ENCODE measurements at regions not wholly inside any gene's neighbourhood (a gene's known extent, or its start where the extent isn't known, plus 50 kb on each side); places are given as distances from the start of the nearest gene placed in this dataset.

- Histone ChIP-seq H3K9me3 (ENCODE audit: control insufficient read depth in 2 of 2, insufficient read depth in 1 of 2, low read length in 1 of 2) (no peaks in the 10 kb centered on the region), H3K4me1 (ENCODE audit: control insufficient read depth in 2 of 2, insufficient read depth in 2 of 2, low read length in 2 of 2) (no peaks in the 10 kb centered on the region), H3K4me3 (ENCODE audit: low read length in 2 of 2) (no peak overlapping the region), H3K27me3 (ENCODE audit: control insufficient read depth in 2 of 2, insufficient read depth in 1 of 2, low read length in 1 of 2) (no peaks in the 10 kb centered on the region), H3K27ac (ENCODE audit: low read depth in 1 of 2, low read length in 1 of 2) (no peak overlapping the region), H3K36me3 (ENCODE audit: control insufficient read depth in 2 of 2, insufficient read depth in 2 of 2, low read length in 1 of 2) (no peaks in the 10 kb centered on the region)
- no peak for DNase-seq (ENCODE audit: low read depth in 6 of 9, low spot score in 9 of 9)
- 97% methylated on average over 4 of the region's 4 CpGs for WGBS
Measured at GRCh38 chr18:41343808-41344207, 611.2 kb upstream of the PIK3C3 start.

- H3K36me3 ChIP-seq (ENCODE audit: control insufficient read depth in 2 of 2, insufficient read depth in 2 of 2, low read length in 1 of 2), result no peaks in the 10 kb centered on the region
- no peak for DNase-seq (ENCODE audit: low read depth in 6 of 9, low spot score in 9 of 9)
- no peak overlapping the region for H3K4me3 ChIP-seq (ENCODE audit: low read length in 2 of 2)
- H3K9me3 ChIP-seq (ENCODE audit: control insufficient read depth in 2 of 2, insufficient read depth in 1 of 2, low read length in 1 of 2), result no peaks in the 10 kb centered on the region
- 63% methylated on average over 1 of the region's 1 CpG for WGBS
- H3K4me1 ChIP-seq (ENCODE audit: control insufficient read depth in 2 of 2, insufficient read depth in 2 of 2, low read length in 2 of 2), result no peaks in the 10 kb centered on the region
- no peak overlapping the region for H3K27ac ChIP-seq (ENCODE audit: low read depth in 1 of 2, low read length in 1 of 2)
- H3K27me3 ChIP-seq (ENCODE audit: control insufficient read depth in 2 of 2, insufficient read depth in 1 of 2, low read length in 1 of 2), result no peaks in the 10 kb centered on the region
Measured at GRCh38 chr18:41338341-41338740, 616.7 kb upstream of the PIK3C3 start.

GRCh38 chr18:41331661-41332060 lies 623.4 kb upstream of the PIK3C3 start:
- no peak for DNase-seq (ENCODE audit: low read depth in 6 of 9, low spot score in 9 of 9)
- Histone ChIP-seq H3K27ac (ENCODE audit: low read depth in 1 of 2, low read length in 1 of 2) (no peak overlapping the region), H3K4me3 (ENCODE audit: low read length in 2 of 2) (no peak overlapping the region), H3K36me3 (ENCODE audit: control insufficient read depth in 2 of 2, insufficient read depth in 2 of 2, low read length in 1 of 2) (no peaks in the 10 kb centered on the region), H3K27me3 (ENCODE audit: control insufficient read depth in 2 of 2, insufficient read depth in 1 of 2, low read length in 1 of 2) (no peaks in the 10 kb centered on the region), H3K9me3 (ENCODE audit: control insufficient read depth in 2 of 2, insufficient read depth in 1 of 2, low read length in 1 of 2) (no peaks in the 10 kb centered on the region), H3K4me1 (ENCODE audit: control insufficient read depth in 2 of 2, insufficient read depth in 2 of 2, low read length in 2 of 2) (no peaks in the 10 kb centered on the region)
- 97% methylated on average over 1 of the region's 1 CpG for whole genome bisulfite sequencing

- H3K9me3 ChIP-seq (ENCODE audit: control insufficient read depth in 2 of 2, insufficient read depth in 1 of 2, low read length in 1 of 2), result no peaks in the 10 kb centered on the region
- DNase-seq (ENCODE audit: low read depth in 6 of 9, low spot score in 9 of 9), result no peak
- WGBS, result 5% methylated on average over 2 of the region's 2 CpGs
Measured at GRCh38 chr18:41326311-41326710, 628.7 kb upstream of the PIK3C3 start.

GRCh38 chr18:41324934-41325333 lies 630.1 kb upstream of the PIK3C3 start:
- 93% methylated on average over 2 of the region's 2 CpGs for WGBS
- no peak for DNase-seq (ENCODE audit: low read depth in 6 of 9, low spot score in 9 of 9)
- Histone ChIP-seq H3K36me3 (ENCODE audit: control insufficient read depth in 2 of 2, insufficient read depth in 2 of 2, low read length in 1 of 2) (no peaks in the 10 kb centered on the region), H3K27me3 (ENCODE audit: control insufficient read depth in 2 of 2, insufficient read depth in 1 of 2, low read length in 1 of 2) (no peaks in the 10 kb centered on the region), H3K27ac (ENCODE audit: low read depth in 1 of 2, low read length in 1 of 2) (no peak overlapping the region), H3K4me3 (ENCODE audit: low read length in 2 of 2) (no peak overlapping the region), H3K9me3 (ENCODE audit: control insufficient read depth in 2 of 2, insufficient read depth in 1 of 2, low read length in 1 of 2) (no peaks in the 10 kb centered on the region), H3K4me1 (ENCODE audit: control insufficient read depth in 2 of 2, insufficient read depth in 2 of 2, low read length in 2 of 2) (no peaks in the 10 kb centered on the region)

More at GRCh38 chr18:41326311-41326710, 628.7 kb upstream of the PIK3C3 start:
- Histone ChIP-seq H3K27ac (ENCODE audit: low read depth in 1 of 2, low read length in 1 of 2) (no peak overlapping the region), H3K4me1 (ENCODE audit: control insufficient read depth in 2 of 2, insufficient read depth in 2 of 2, low read length in 2 of 2) (no peaks in the 10 kb centered on the region), H3K36me3 (ENCODE audit: control insufficient read depth in 2 of 2, insufficient read depth in 2 of 2, low read length in 1 of 2) (no peaks in the 10 kb centered on the region), H3K4me3 (ENCODE audit: low read length in 2 of 2) (no peak overlapping the region), H3K27me3 (ENCODE audit: control insufficient read depth in 2 of 2, insufficient read depth in 1 of 2, low read length in 1 of 2) (no peaks in the 10 kb centered on the region)

GRCh38 chr18:41324020-41324791 lies 630.8 kb upstream of the PIK3C3 start:
- no peak for DNase-seq (ENCODE audit: low read depth in 6 of 9, low spot score in 9 of 9)
- 93% methylated on average over 2 of the region's 2 CpGs for WGBS
- Histone ChIP-seq H3K27ac (ENCODE audit: low read depth in 1 of 2, low read length in 1 of 2) (no peak overlapping the region), H3K36me3 (ENCODE audit: control insufficient read depth in 2 of 2, insufficient read depth in 2 of 2, low read length in 1 of 2) (no peaks in the 10 kb centered on the region), H3K9me3 (ENCODE audit: control insufficient read depth in 2 of 2, insufficient read depth in 1 of 2, low read length in 1 of 2) (no peaks in the 10 kb centered on the region), H3K4me1 (ENCODE audit: control insufficient read depth in 2 of 2, insufficient read depth in 2 of 2, low read length in 2 of 2) (no peaks in the 10 kb centered on the region), H3K4me3 (ENCODE audit: low read length in 2 of 2) (no peak overlapping the region), H3K27me3 (ENCODE audit: control insufficient read depth in 2 of 2, insufficient read depth in 1 of 2, low read length in 1 of 2) (no peaks in the 10 kb centered on the region)

GRCh38 chr18:41323044-41323443 lies 632.0 kb upstream of the PIK3C3 start:
- H3K4me1 ChIP-seq (ENCODE audit: control insufficient read depth in 2 of 2, insufficient read depth in 2 of 2, low read length in 2 of 2), result no peaks in the 10 kb centered on the region
- H3K36me3 ChIP-seq (ENCODE audit: control insufficient read depth in 2 of 2, insufficient read depth in 2 of 2, low read length in 1 of 2), result no peaks in the 10 kb centered on the region
- H3K9me3 ChIP-seq (ENCODE audit: control insufficient read depth in 2 of 2, insufficient read depth in 1 of 2, low read length in 1 of 2), result no peaks in the 10 kb centered on the region
- H3K27ac ChIP-seq (ENCODE audit: low read depth in 1 of 2, low read length in 1 of 2), result no peak overlapping the region
- no peaks in the 10 kb centered on the region for H3K27me3 ChIP-seq (ENCODE audit: control insufficient read depth in 2 of 2, insufficient read depth in 1 of 2, low read length in 1 of 2)
- DNase-seq (ENCODE audit: low read depth in 6 of 9, low spot score in 9 of 9), result no peak
- no peak overlapping the region for H3K4me3 ChIP-seq (ENCODE audit: low read length in 2 of 2)

GRCh38 chr18:41320100-41320499 lies 634.9 kb upstream of the PIK3C3 start:
- Histone ChIP-seq H3K9me3 (ENCODE audit: control insufficient read depth in 2 of 2, insufficient read depth in 1 of 2, low read length in 1 of 2) (peaks cover 0 to 3% of the 10 kb centered on the region in 2 donors), H3K4me3 (ENCODE audit: low read length in 2 of 2) (no peak overlapping the region), H3K27ac (ENCODE audit: low read depth in 1 of 2, low read length in 1 of 2) (no peak overlapping the region), H3K27me3 (ENCODE audit: control insufficient read depth in 2 of 2, insufficient read depth in 1 of 2, low read length in 1 of 2) (no peaks in the 10 kb centered on the region), H3K4me1 (ENCODE audit: control insufficient read depth in 2 of 2, insufficient read depth in 2 of 2, low read length in 2 of 2) (no peaks in the 10 kb centered on the region), H3K36me3 (ENCODE audit: control insufficient read depth in 2 of 2, insufficient read depth in 2 of 2, low read length in 1 of 2) (no peaks in the 10 kb centered on the region)
- peak in 1 of 9 donors; percentile 1 for DNase-seq (ENCODE audit: low read depth in 6 of 9, low spot score in 9 of 9)
- WGBS, result 84% methylated on average over 2 of the region's 2 CpGs

GRCh38 chr18:41315134-41315533 lies 639.9 kb upstream of the PIK3C3 start:
- Histone ChIP-seq H3K36me3 (ENCODE audit: control insufficient read depth in 2 of 2, insufficient read depth in 2 of 2, low read length in 1 of 2) (no peaks in the 10 kb centered on the region), H3K27me3 (ENCODE audit: control insufficient read depth in 2 of 2, insufficient read depth in 1 of 2, low read length in 1 of 2) (no peaks in the 10 kb centered on the region), H3K9me3 (ENCODE audit: control insufficient read depth in 2 of 2, insufficient read depth in 1 of 2, low read length in 1 of 2) (peaks cover 0 to 3% of the 10 kb centered on the region in 2 donors), H3K27ac (ENCODE audit: low read depth in 1 of 2, low read length in 1 of 2) (no peak overlapping the region), H3K4me1 (ENCODE audit: control insufficient read depth in 2 of 2, insufficient read depth in 2 of 2, low read length in 2 of 2) (no peaks in the 10 kb centered on the region), H3K4me3 (ENCODE audit: low read length in 2 of 2) (no peak overlapping the region)
- no peak for DNase-seq (ENCODE audit: low read depth in 6 of 9, low spot score in 9 of 9)
- 85% methylated on average over 3 of the region's 3 CpGs for WGBS

Data from thymus (tissue), 11 donors.